GM23248 (cell line): ENCODE measurements at regions not wholly inside any gene's neighbourhood (a gene's known extent, or its start where the extent isn't known, plus 50 kb on each side); places are given as distances from the start of the nearest gene placed in this dataset.

ENCODE experiments used
- DNase-seq: peaks from one replicate; pipeline ENCODE4 v3.0.0-alpha.2; 2015
- H2AFZ ChIP-seq: fragments of 200-600 bp; sonication (generic); 2 replicates; pipeline ENCODE4 v1.6.1; 2016; ENCODE audit warnings: antibody characterized with exemption
- H3F3A ChIP-seq: fragments of 200-600 bp; sonication (generic); 2 replicates; pipeline ENCODE4 v1.6.1; 2016; ENCODE audit warnings: mild to moderate bottlenecking, antibody characterized with exemption, mixed run types; ENCODE audit not compliant: insufficient read depth
- H3K27ac ChIP-seq: fragments of 200-600 bp; sonication (generic); 2 replicates; pipeline ENCODE4 v1.5.1; 2016; ENCODE audit warnings: mild to moderate bottlenecking
- H3K27me3 ChIP-seq: fragments of 200-600 bp; sonication (generic); replicated peaks from 2 replicates; pipeline ENCODE4 v1.6.1; 2016; ENCODE audit warnings: mild to moderate bottlenecking; ENCODE audit not compliant: insufficient read depth
- H3K36me3 ChIP-seq: fragments of 200-600 bp; sonication (generic); 2 replicates; pipeline ENCODE4 v1.6.1; 2016; ENCODE audit warnings: low read depth, mild to moderate bottlenecking
- H3K4me1 ChIP-seq: fragments of 200-600 bp; sonication (generic); 2 replicates; pipeline ENCODE4 v1.6.1; 2016; ENCODE audit warnings: mild to moderate bottlenecking; ENCODE audit not compliant: insufficient read depth
- H3K4me2 ChIP-seq: fragments of 200-600 bp; sonication (generic); one replicate; pipeline ENCODE4 v1.6.1; 2016; ENCODE audit warnings: mild to moderate bottlenecking; ENCODE audit not compliant: unreplicated experiment
- H3K4me3 ChIP-seq: fragments of 200-600 bp; sonication (generic); 2 replicates; pipeline ENCODE4 v1.5.1; 2016; ENCODE audit warnings: mild to moderate bottlenecking
- H3K79me2 ChIP-seq: fragments of 200-600 bp; sonication (generic); 2 replicates; pipeline ENCODE4 v1.6.1; 2016; ENCODE audit warnings: mild to moderate bottlenecking; ENCODE audit not compliant: insufficient read depth
- H3K9ac ChIP-seq: fragments of 200-600 bp; sonication (generic); 2 replicates; pipeline ENCODE4 v1.6.1; 2016; ENCODE audit warnings: mild to moderate bottlenecking
- H3K9me2 ChIP-seq: fragments of 200-600 bp; sonication (generic); 2 replicates; pipeline ENCODE4 v1.6.1; 2016; ENCODE audit warnings: mixed run types, mild to moderate bottlenecking, moderate library complexity; ENCODE audit not compliant: insufficient read depth
- H3K9me3 ChIP-seq: fragments of 200-600 bp; sonication (generic); one replicate; pipeline ENCODE4 v1.6.1; 2017; ENCODE audit warnings: low read depth
- H4K20me1 ChIP-seq: fragments of 200-600 bp; sonication (generic); 2 replicates; pipeline ENCODE4 v1.6.0; 2016; ENCODE audit not compliant: insufficient read depth
- EZH2 ChIP-seq: fragments of 200-600 bp; sonication (generic); IDR thresholded peaks from 2 replicates; pipeline ENCODE4 v1.6.1; 2018; ENCODE audit warnings: antibody characterized with exemption, mild to moderate bottlenecking; ENCODE audit not compliant: insufficient read depth, poor library complexity, severe bottlenecking
- EZH2phosphoT487 ChIP-seq: fragments of 200-600 bp; sonication (generic); IDR thresholded peaks from 2 replicates; pipeline ENCODE4 v1.6.1; 2018; ENCODE audit warnings: antibody characterized with exemption, moderate library complexity, mild to moderate bottlenecking, low read depth; ENCODE audit not compliant: insufficient read depth
- WGBS, 2 experiments: methylation state at CpG; one replicate each; pipeline ENCODE4 v1.1.6; 2015 to 2017; ENCODE audit warnings: low lambda C conversion rate in 2 of 2, low coverage in 1 of 2; ENCODE audit errors: missing lambda C conversion rate in 2 of 2; 5-methylcytosine and 5-hydroxymethylcytosine counted together
- in situ Hi-C: fragments of 300-500 bp; cut with MboI; formaldehyde crosslinking; loops from 2 replicates; pipeline ENCODE4 v1.15.0; 2020

DNA sequence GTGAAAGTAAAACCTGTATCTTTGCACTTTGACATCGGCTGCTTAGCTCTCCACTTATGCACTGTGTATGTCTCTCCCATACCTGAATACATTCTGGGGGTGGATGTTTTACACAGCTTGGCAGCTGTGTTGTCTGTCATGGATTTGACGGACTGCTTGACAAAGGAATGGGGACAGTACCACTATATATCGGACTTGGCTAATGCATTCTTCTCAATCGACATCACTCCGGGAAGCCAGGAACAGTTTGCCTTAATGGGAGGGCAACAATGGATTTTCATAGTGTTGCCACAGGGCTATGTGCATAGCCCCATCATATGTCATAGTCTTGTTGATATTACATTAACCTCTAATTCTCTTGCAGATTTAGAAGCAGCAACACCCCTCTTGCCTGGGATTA lies 1008.3 kb downstream of the DNAH5 start:
- no peaks in the 10 kb centered on the region for H3K9me3 ChIP-seq
- H3K9me2 ChIP-seq = no peaks in the 10 kb centered on the region
- H3F3A ChIP-seq = no peaks in the 10 kb centered on the region
- H3K4me2 ChIP-seq = no peak overlapping the region
- H3K27ac ChIP-seq = no peak overlapping the region
- H3K9ac ChIP-seq = no peak overlapping the region
- in situ Hi-C loops = no loop called here
- no peaks in the 10 kb centered on the region for H3K79me2 ChIP-seq
- no peaks in the 10 kb centered on the region for H3K36me3 ChIP-seq
- no peaks in the 10 kb centered on the region for H3K27me3 ChIP-seq
- no peaks in the 10 kb centered on the region for H3K4me1 ChIP-seq
- no peak overlapping the region for H2AFZ ChIP-seq
- H4K20me1 ChIP-seq = no peaks in the 10 kb centered on the region
- WGBS, 2 experiments = 61 to 67% methylated on average over 5 of the region's 5 CpGs
- no peak for DNase-seq
- H3K4me3 ChIP-seq = no peak overlapping the region
- TF ChIP-seq EZH2 (no peak), EZH2phosphoT487 (no peak)

DNA sequence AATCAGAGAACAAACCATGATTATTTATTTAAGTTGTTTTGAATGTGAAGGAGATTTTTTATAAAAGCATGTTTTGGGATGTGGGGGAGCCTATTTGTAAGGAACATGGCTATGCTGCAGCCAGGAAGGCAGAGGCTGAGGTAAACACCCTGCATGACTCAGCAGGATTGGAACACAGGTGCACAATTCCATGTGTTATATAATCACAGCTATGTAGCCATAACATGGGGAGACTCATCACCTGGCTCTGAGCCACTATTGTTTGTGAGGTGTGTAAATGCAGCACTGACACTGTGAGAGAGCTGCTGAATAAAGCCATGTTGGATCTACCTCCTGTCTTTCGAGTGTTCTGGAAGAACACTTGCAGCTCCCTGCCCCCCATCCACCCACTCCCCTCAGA lies 1009.8 kb downstream of the DNAH5 start:
- no peaks in the 10 kb centered on the region for H4K20me1 ChIP-seq
- H3K36me3 ChIP-seq = no peaks in the 10 kb centered on the region
- no peak overlapping the region for H3K27ac ChIP-seq
- no peaks in the 10 kb centered on the region for H3F3A ChIP-seq
- H3K9me3 ChIP-seq = no peaks in the 10 kb centered on the region
- no peaks in the 10 kb centered on the region for H3K27me3 ChIP-seq
- no peaks in the 10 kb centered on the region for H3K9me2 ChIP-seq
- TF ChIP-seq EZH2 (no peak), EZH2phosphoT487 (no peak)
- H3K79me2 ChIP-seq = no peaks in the 10 kb centered on the region
- no peak overlapping the region for H3K4me2 ChIP-seq
- in situ Hi-C loops = no loop called here
- DNase-seq = no peak
- 7 to 8% methylated on average over 1 of the region's 1 CpG for WGBS, 2 experiments
- H3K4me3 ChIP-seq = no peak overlapping the region
- no peak overlapping the region for H3K9ac ChIP-seq
- H3K4me1 ChIP-seq = no peaks in the 10 kb centered on the region
- H2AFZ ChIP-seq = no peak overlapping the region

GRCh38 chr5:12920527-12920926 lies 1016.3 kb upstream of the CTNND2 start:
- Histone ChIP-seq H3K4me3 (no peak overlapping the region), H3K36me3 (no peaks in the 10 kb centered on the region), H3K9me2 (no peaks in the 10 kb centered on the region), H3K4me1 (no peaks in the 10 kb centered on the region), H3K9me3 (no peaks in the 10 kb centered on the region), H3K27ac (no peak overlapping the region), H3K79me2 (no peaks in the 10 kb centered on the region), H2AFZ (no peak overlapping the region), H3K27me3 (no peaks in the 10 kb centered on the region), H3F3A (no peaks in the 10 kb centered on the region), H3K9ac (no peak overlapping the region), H3K4me2 (no peak overlapping the region), H4K20me1 (no peaks in the 10 kb centered on the region)
- 12 to 25% methylated on average over 2 of the region's 2 CpGs for WGBS, 2 experiments
- TF ChIP-seq EZH2 = no peak
- TF ChIP-seq EZH2phosphoT487 = no peak
- DNase-seq = no peak
- in situ Hi-C loops = no loop called here

DNA sequence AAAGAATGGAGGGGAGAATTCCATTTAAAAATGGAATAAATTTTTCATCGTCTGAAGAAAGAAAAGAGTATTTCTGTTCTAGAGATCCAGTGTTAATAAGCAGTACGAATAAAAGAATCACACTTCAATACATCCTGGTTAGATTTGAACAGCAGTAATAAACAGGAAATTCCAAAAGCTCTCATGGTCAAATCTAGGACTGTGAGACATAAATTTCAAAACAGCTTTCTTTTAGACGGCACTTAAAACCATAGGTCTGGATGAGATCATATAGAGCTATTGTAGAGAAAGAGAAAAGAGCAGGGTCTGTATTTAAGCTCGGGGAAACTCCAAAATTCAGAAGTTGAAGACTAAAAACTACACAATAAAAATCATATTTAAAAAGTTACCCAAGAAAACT lies 1006.9 kb upstream of the CTNND2 start:
- no peaks in the 10 kb centered on the region for H4K20me1 ChIP-seq
- H2AFZ ChIP-seq = no peak overlapping the region
- no peak overlapping the region for H3K4me2 ChIP-seq
- 2 to 5% methylated on average over 4 of the region's 4 CpGs for WGBS, 2 experiments
- H3F3A ChIP-seq = no peaks in the 10 kb centered on the region
- no peaks in the 10 kb centered on the region for H3K27me3 ChIP-seq
- TF ChIP-seq EZH2 (no peak), EZH2phosphoT487 (no peak)
- no peak overlapping the region for H3K27ac ChIP-seq
- H3K9me3 ChIP-seq = no peaks in the 10 kb centered on the region
- no peaks in the 10 kb centered on the region for H3K9me2 ChIP-seq
- no peaks in the 10 kb centered on the region for H3K79me2 ChIP-seq
- no peak overlapping the region for H3K9ac ChIP-seq
- H3K4me3 ChIP-seq = no peak overlapping the region
- no peaks in the 10 kb centered on the region for H3K4me1 ChIP-seq
- H3K36me3 ChIP-seq = no peaks in the 10 kb centered on the region
- no peak for DNase-seq
- in situ Hi-C loops = no loop called here

- Histone ChIP-seq H3K9me3 (no peaks in the 10 kb centered on the region), H3K27me3 (no peaks in the 10 kb centered on the region), H3K79me2 (no peaks in the 10 kb centered on the region), H3K4me3 (no peak overlapping the region), H3K9ac (no peak overlapping the region), H3K36me3 (no peaks in the 10 kb centered on the region), H2AFZ (no peak overlapping the region), H3K4me2 (no peak overlapping the region), H4K20me1 (no peaks in the 10 kb centered on the region), H3K9me2 (no peaks in the 10 kb centered on the region), H3F3A (no peaks in the 10 kb centered on the region), H3K4me1 (no peaks in the 10 kb centered on the region), H3K27ac (no peak overlapping the region)
- in situ Hi-C loops = no loop called here
- TF ChIP-seq EZH2phosphoT487 (no peak), EZH2 (no peak)
- no peak for DNase-seq
- 14% methylated on average over 3 of the region's 3 CpGs for WGBS, 2 experiments
Observed at GRCh38 chr5:12910641-12911040, 1006.4 kb upstream of the CTNND2 start.
